IMR-90 (cell line): ENCODE measurements at regions not wholly inside any gene's neighbourhood (a gene's known extent, or its start where the extent isn't known, plus 50 kb on each side); places are given as distances from the start of the nearest gene placed in this dataset.

Experiments
- ATAC-seq: fragments of 200-7000 bp; cut with Tn5 transposase; 2 replicates; pipeline ENCODE4 v1.9.1; 2020; ENCODE audit warnings: low read depth, mild to moderate bottlenecking, moderate library complexity
- BruUV-seq: library from RNA; stranded (reverse); fragments of 400-500 nt; replicated peaks from 2 replicates; lab custom pipeline; 2021; lab: Mats Ljungman, UMichigan
- CTCF ChIA-PET: fragments of 300-600 bp; formaldehyde crosslinking; extraction: SDS; loops from one replicate; lab custom pipeline; 2021; ENCODE audit warnings: antibody characterized with exemption; lab: Yijun Ruan, JAX
- POLR2A ChIA-PET: fragments of 300-600 bp; sonication (Branson Sonifier 250); formaldehyde crosslinking; loops from one replicate; lab custom pipeline; 2022; ENCODE audit warnings: antibody characterized with exemption; ENCODE audit not compliant: unreplicated experiment; lab: Charles Lee
- DNase-seq: peaks from one replicate; pipeline ENCODE4 v3.0.0; 2013
- H2AFZ ChIP-seq: replicated peaks from 2 replicates; pipeline ENCODE3; 2013; ENCODE audit warnings: low read length, mild to moderate bottlenecking; ENCODE audit not compliant: poor library complexity
- H2AK5ac ChIP-seq: 2 replicates; pipeline ENCODE4 v1.6.1; 2013; ENCODE audit warnings: low read depth, low read length, inconsistent platforms
- H2AK9ac ChIP-seq: replicated peaks from 2 replicates; pipeline ENCODE3; 2013; ENCODE audit warnings: mild to moderate bottlenecking, low read depth, low read length, moderate library complexity; ENCODE audit not compliant: poor library complexity
- H2BK120ac ChIP-seq: 2 replicates; pipeline ENCODE4 v1.6.1; 2013; ENCODE audit warnings: low read depth, low read length, inconsistent platforms
- H2BK15ac ChIP-seq: 3 replicates; pipeline ENCODE4 v1.6.1; 2013; ENCODE audit warnings: low read depth, low read length, inconsistent platforms
- H2BK20ac ChIP-seq: 2 replicates; pipeline ENCODE4 v1.6.1; 2013; ENCODE audit warnings: low read depth, mild to moderate bottlenecking, inconsistent platforms, low read length, moderate library complexity
- H2BK5ac ChIP-seq: 2 replicates; pipeline ENCODE4 v1.6.1; 2013; ENCODE audit warnings: mild to moderate bottlenecking, low read depth, low read length, inconsistent platforms; ENCODE audit not compliant: poor library complexity, severe bottlenecking
- H3K14ac ChIP-seq: replicated peaks from 2 replicates; pipeline ENCODE4 v1.6.1; 2013; ENCODE audit warnings: low read depth, low read length, inconsistent platforms
- H3K18ac ChIP-seq: 2 replicates; pipeline ENCODE4 v1.6.1; 2013; ENCODE audit warnings: low read depth, low read length, control low read depth
- H3K23ac ChIP-seq: 2 replicates; pipeline ENCODE4 v1.6.1; 2013; ENCODE audit warnings: low read depth, low read length, inconsistent platforms
- H3K27ac ChIP-seq: 2 replicates; pipeline ENCODE4 v1.5.1; 2013; ENCODE audit warnings: mild to moderate bottlenecking, control low read depth, low read length; ENCODE audit not compliant: insufficient read depth
- H3K27me3 ChIP-seq: 2 replicates; pipeline ENCODE4 v1.6.1; 2013; ENCODE audit warnings: low read length; ENCODE audit not compliant: control insufficient read depth, insufficient read depth
- H3K36me3 ChIP-seq: 2 replicates; pipeline ENCODE4 v1.6.1; 2013; ENCODE audit warnings: low read length, mixed read lengths; ENCODE audit not compliant: control insufficient read depth, insufficient read depth
- H3K4ac ChIP-seq: 2 replicates; pipeline ENCODE4 v1.6.1; 2013; ENCODE audit warnings: low read depth, low read length, inconsistent platforms
- H3K4me1 ChIP-seq: 2 replicates; pipeline ENCODE4 v1.6.1; 2013; ENCODE audit warnings: low read length, mixed read lengths; ENCODE audit not compliant: control insufficient read depth, insufficient read depth
- H3K4me2 ChIP-seq: 2 replicates; pipeline ENCODE4 v1.6.1; 2013; ENCODE audit warnings: low read depth, mild to moderate bottlenecking, control low read depth, low read length, moderate library complexity
- H3K4me3 ChIP-seq: 2 replicates; pipeline ENCODE4 v1.5.1; 2013; ENCODE audit warnings: low read depth, mild to moderate bottlenecking, control low read depth, low read length, moderate library complexity; ENCODE audit not compliant: insufficient read depth
- H3K56ac ChIP-seq: 2 replicates; pipeline ENCODE4 v1.6.1; 2013; ENCODE audit warnings: low read length, inconsistent platforms; ENCODE audit not compliant: insufficient read depth; ENCODE audit errors: extremely low read depth
- H3K79me1 ChIP-seq, 2 experiments: 2 replicates each; pipeline ENCODE4 v1.6.1; 2013; ENCODE audit warnings: low read length in 2 of 2, inconsistent platforms in 1 of 2, low read depth in 1 of 2
- H3K9ac ChIP-seq: 2 replicates; pipeline ENCODE4 v1.6.1; 2013; ENCODE audit warnings: low read depth, low read length, control low read depth
- H3K9me1 ChIP-seq: 2 replicates; pipeline ENCODE4 v1.6.1; 2013; ENCODE audit warnings: low read length, inconsistent platforms; ENCODE audit not compliant: insufficient read depth
- H3K9me3 ChIP-seq: 2 replicates; pipeline ENCODE4 v1.6.1; 2013; ENCODE audit warnings: low read length; ENCODE audit not compliant: control insufficient read depth, insufficient read depth
- H4K20me1 ChIP-seq: 2 replicates; pipeline ENCODE4 v1.6.1; 2013; ENCODE audit warnings: low read length, inconsistent platforms; ENCODE audit not compliant: insufficient read depth
- H4K5ac ChIP-seq: 2 replicates; pipeline ENCODE4 v1.6.1; 2013; ENCODE audit warnings: mild to moderate bottlenecking, low read depth, low read length, control low read depth
- H4K8ac ChIP-seq, 2 experiments: 2 replicates each; pipeline ENCODE4 v1.6.1; 2013; ENCODE audit warnings: low read depth in 2 of 2, low read length in 2 of 2, control low read depth in 1 of 2, inconsistent platforms in 1 of 2
- H4K91ac ChIP-seq: 2 replicates; pipeline ENCODE4 v1.6.1; 2013; ENCODE audit warnings: low read depth, low read length, inconsistent platforms; ENCODE audit not compliant: insufficient read depth
- BHLHE40 ChIP-seq: fragments of 150-350 bp; IDR thresholded peaks from 2 replicates; pipeline ENCODE4 v1.6.1; 2016; ENCODE audit warnings: mild to moderate bottlenecking, low read depth, low read length
- CEBPB ChIP-seq: IDR thresholded peaks from 2 replicates; pipeline ENCODE4 v1.6.1; 2012; ENCODE audit warnings: low read depth, low read length, improper control_type of control experiment
- CHD1 ChIP-seq: IDR thresholded peaks from 2 replicates; pipeline ENCODE4 v1.6.1; 2012; ENCODE audit warnings: low read depth, low read length, improper control_type of control experiment
- CTCF ChIP-seq: conservative IDR thresholded peaks from 2 replicates; pipeline ENCODE4 v1.5.1; 2012; ENCODE audit warnings: mild to moderate bottlenecking, low read depth, low read length, improper control_type of control experiment
- ELK1 ChIP-seq: fragments of 150-350 bp; IDR thresholded peaks from 2 replicates; pipeline ENCODE4 v1.6.1; 2016; ENCODE audit warnings: low read depth, mild to moderate bottlenecking, low read length, moderate library complexity, borderline replicate concordance
- FOS ChIP-seq: fragments of 150-350 bp; IDR thresholded peaks from 2 replicates; pipeline ENCODE4 v1.6.1; 2016; ENCODE audit warnings: low read depth, low read length
- MAFK ChIP-seq: IDR thresholded peaks from 2 replicates; pipeline ENCODE4 v1.6.1; 2012; ENCODE audit warnings: low read depth, low read length, improper control_type of control experiment
- MAZ ChIP-seq: IDR thresholded peaks from 2 replicates; pipeline ENCODE4 v1.6.1; 2012; ENCODE audit warnings: low read depth, mild to moderate bottlenecking, low read length, improper control_type of control experiment, moderate library complexity, borderline replicate concordance
- MXI1 ChIP-seq: IDR thresholded peaks from 2 replicates; pipeline ENCODE4 v1.6.1; 2012; ENCODE audit warnings: low read depth, mild to moderate bottlenecking, low read length, moderate library complexity, borderline replicate concordance
- NFE2L2 ChIP-seq: fragments of 150-350 bp; IDR thresholded peaks from 2 replicates; pipeline ENCODE4 v1.6.1; 2016; ENCODE audit warnings: low read depth, mild to moderate bottlenecking, low read length
- POLR2A ChIP-seq: IDR thresholded peaks from 2 replicates; pipeline ENCODE4 v1.6.1; 2012; ENCODE audit warnings: mild to moderate bottlenecking, low read depth, low read length
- RAD21 ChIP-seq: IDR thresholded peaks from 2 replicates; pipeline ENCODE4 v1.6.1; 2012; ENCODE audit warnings: low read length, improper control_type of control experiment
- RCOR1 ChIP-seq: IDR thresholded peaks from 2 replicates; pipeline ENCODE4 v1.6.1; 2012; ENCODE audit warnings: mild to moderate bottlenecking, low read length, improper control_type of control experiment; ENCODE audit not compliant: insufficient replicate concordance
- RFX5 ChIP-seq: IDR thresholded peaks from 2 replicates; pipeline ENCODE4 v1.8.0; 2012; ENCODE audit warnings: low read depth, mild to moderate bottlenecking, low read length, moderate library complexity
- SMC3 ChIP-seq: fragments of 150-350 bp; IDR thresholded peaks from 2 replicates; pipeline ENCODE4 v1.6.1; 2016; ENCODE audit warnings: low read depth, mild to moderate bottlenecking, antibody characterized with exemption, low read length, moderate library complexity
- USF2 ChIP-seq: fragments of 150-350 bp; IDR thresholded peaks from 2 replicates; pipeline ENCODE4 v1.6.1; 2017; ENCODE audit warnings: mild to moderate bottlenecking, antibody characterized with exemption, low read length, low read depth
- WGBS, 2 experiments: methylation state at CpG; one replicate each; pipeline versions ENCODE4 v1.1.5 to v1.1.7; 2013; ENCODE audit warnings: missing lambda C conversion rate in 2 of 2; ENCODE audit not compliant: insufficient read length in 1 of 2; ENCODE audit errors: extremely low coverage in 2 of 2; 5-methylcytosine and 5-hydroxymethylcytosine counted together
- dilution Hi-C: fragments of 300-500 bp; cut with HindIII; formaldehyde crosslinking; loops from one replicate; pipeline ENCODE4 v1.14.3; 2018; ENCODE audit warnings: low sequenced_read_pairs; ENCODE audit not compliant: unreplicated experiment
- in situ Hi-C: fragments of 300-500 bp; cut with MboI; formaldehyde crosslinking; loops from 3 replicates; pipeline ENCODE4 v1.14.3; 2019; ENCODE audit warnings: low sequenced_read_pairs, inconsistent platforms, mixed read lengths
- intact Hi-C: fragments of 100-400 bp; cut with micrococcal nuclease; formaldehyde crosslinking; loops from 2 replicates; pipeline ENCODE4 v1.10.0; 2022

- Histone ChIP-seq H2AFZ (no peak overlapping the region), H3K4me3 (no peak overlapping the region), H2BK15ac (no peak overlapping the region), H3K18ac (no peak overlapping the region; the same call in 1 of the 2 replicates), H4K5ac (no peak overlapping the region), H3K79me1 (no peaks in the 10 kb centered on the region), H4K8ac (no peak overlapping the region; a peak in 1 of 4 replicates), H2BK20ac (no peak overlapping the region), H3K56ac (no peak overlapping the region), H3K23ac (no peak overlapping the region), H4K20me1 (no peaks in the 10 kb centered on the region), H3K27me3 (no peaks in the 10 kb centered on the region), H2AK5ac (no peak overlapping the region), H4K91ac (no peak overlapping the region), H3K36me3 (no peaks in the 10 kb centered on the region), H3K27ac (no peak overlapping the region), H3K4ac (no peak overlapping the region), H2AK9ac (no peak overlapping the region), H3K4me1 (peaks cover 4% of the 10 kb centered on the region; the same call in 1 of the 2 replicates), H2BK120ac (no peak overlapping the region), H3K14ac (no peak overlapping the region), H3K9ac (no peak overlapping the region), H3K9me1 (0 out of 2 replicates have a peak, but pooled peaks cover 8% of the 10 kb centered on the region), H2BK5ac (peak overlapping the region; percentile 54), H3K9me3 (no peaks in the 10 kb centered on the region; the same call in 1 of the 2 replicates), H3K4me2 (peak overlapping the region; percentile 47; the same call in 1 of the 2 replicates)
- dilution Hi-C loops: no loop called here
- no TSS peak for BruUV-seq
- peak; percentile 79 for ATAC-seq
- in situ Hi-C loops: no loop called here
- no CpG with 5 or more reads among the region's 2 CpGs for WGBS, 2 experiments
- intact Hi-C loops: no loop called here
- CTCF ChIA-PET: no interaction called here
- POLR2A ChIA-PET: no interaction called here
- peak; percentile 37 for DNase-seq
- TF ChIP-seq CTCF (no peak), ELK1 (no peak), MAZ (no peak), USF2 (no peak), SMC3 (no peak), POLR2A (no peak), CEBPB (no peak), FOS (no peak), CHD1 (no peak), RCOR1 (no peak), MAFK (no peak), RAD21 (no peak), BHLHE40 (no peak), NFE2L2 (no peak), RFX5 (no peak), MXI1 (no peak)
Observed at GRCh38 chr13:37202264-37202663, 96.8 kb upstream of the CSNK1A1L start.
